ENCODE measurements at regions not wholly inside any gene's neighbourhood (a gene's known extent, or its start where the extent isn't known, plus 50 kb on each side); places are given as distances from the start of the nearest gene placed in this dataset.
"Not testable (repeated sequence)": the region's sequence is repeated elsewhere in the genome, so short reads cannot be mapped to it uniquely, and the experiment has no call there.

DNA sequence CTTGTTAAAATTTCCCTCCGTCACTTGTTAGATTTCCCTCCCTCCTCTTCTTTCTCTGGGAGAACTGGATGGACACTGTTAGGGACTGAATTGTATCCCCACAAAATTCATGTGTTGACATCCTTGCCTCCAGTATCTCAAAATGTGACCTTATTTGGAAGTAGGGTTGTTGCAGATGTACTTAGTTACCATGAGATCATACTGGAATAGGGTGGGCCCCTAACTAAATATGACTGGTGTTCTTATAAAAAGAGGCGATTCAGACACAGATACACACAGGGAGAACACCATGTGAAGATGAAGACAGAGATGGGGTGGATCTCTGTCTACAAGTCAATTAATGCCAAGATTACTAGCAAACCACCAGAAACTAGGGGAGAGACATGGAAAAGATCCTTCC lies 139.5 kb downstream of the ALDH8A1 start:
- WGBS, 5 donors: 85 to 94% (median 92%) methylated on average over 2 of the region's 2 CpGs
- intact Hi-C loops (cut with DNase I; ENCODE audit: low total_unique reads): no loop called here

DNA sequence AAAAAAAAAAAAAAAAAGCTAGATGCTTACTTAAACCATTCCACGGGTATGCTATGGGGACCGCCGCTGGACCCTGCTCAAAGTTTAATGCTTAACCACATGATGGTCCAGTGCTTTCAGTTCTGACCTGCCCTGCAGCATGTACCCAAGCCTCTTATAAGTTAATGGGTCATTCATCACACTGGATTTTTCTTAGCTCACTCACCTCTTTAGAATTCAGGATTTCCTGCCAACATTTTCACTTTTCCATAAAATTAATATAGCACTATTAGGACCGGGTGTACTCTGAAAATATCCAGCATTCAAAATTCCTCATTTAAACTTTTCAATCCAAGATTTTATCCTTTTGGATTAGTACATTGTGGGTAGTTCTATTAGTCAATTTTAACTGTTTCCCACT lies 140.8 kb downstream of the ALDH8A1 start:
- WGBS, 5 donors: 66 to 91% (median 85%) methylated on average over 4 of the region's 4 CpGs
- H3K4me3 ChIP-seq: no peak overlapping the region
- no peaks in the 10 kb centered on the region for H3K36me3 ChIP-seq
- H3K27ac ChIP-seq: no peak overlapping the region
- intact Hi-C loops (cut with DNase I; ENCODE audit: low total_unique reads): no loop called here
- no peaks in the 10 kb centered on the region for H3K9me3 ChIP-seq
- no peak for TF ChIP-seq POLR2A (IDR thresholded peaks at IDR 0.05)
- H3K4me1 ChIP-seq: no peaks in the 10 kb centered on the region
- DNase-seq: no peak
- no peaks in the 10 kb centered on the region for H3K27me3 ChIP-seq

More for the DNA sequence above, 139.5 kb downstream of the ALDH8A1 start:
- Histone ChIP-seq H3K27ac (no peak overlapping the region), H3K36me3 (no peaks in the 10 kb centered on the region), H3K4me1 (no peaks in the 10 kb centered on the region), H3K9me3 (no peaks in the 10 kb centered on the region), H3K4me3 (no peak overlapping the region), H3K27me3 (no peaks in the 10 kb centered on the region)
- TF ChIP-seq EP300 (IDR thresholded peaks at IDR 0.05): no peak
- no peak for TF ChIP-seq POLR2AphosphoS5 (IDR thresholded peaks at IDR 0.05)
- TF ChIP-seq, protein P1, sequence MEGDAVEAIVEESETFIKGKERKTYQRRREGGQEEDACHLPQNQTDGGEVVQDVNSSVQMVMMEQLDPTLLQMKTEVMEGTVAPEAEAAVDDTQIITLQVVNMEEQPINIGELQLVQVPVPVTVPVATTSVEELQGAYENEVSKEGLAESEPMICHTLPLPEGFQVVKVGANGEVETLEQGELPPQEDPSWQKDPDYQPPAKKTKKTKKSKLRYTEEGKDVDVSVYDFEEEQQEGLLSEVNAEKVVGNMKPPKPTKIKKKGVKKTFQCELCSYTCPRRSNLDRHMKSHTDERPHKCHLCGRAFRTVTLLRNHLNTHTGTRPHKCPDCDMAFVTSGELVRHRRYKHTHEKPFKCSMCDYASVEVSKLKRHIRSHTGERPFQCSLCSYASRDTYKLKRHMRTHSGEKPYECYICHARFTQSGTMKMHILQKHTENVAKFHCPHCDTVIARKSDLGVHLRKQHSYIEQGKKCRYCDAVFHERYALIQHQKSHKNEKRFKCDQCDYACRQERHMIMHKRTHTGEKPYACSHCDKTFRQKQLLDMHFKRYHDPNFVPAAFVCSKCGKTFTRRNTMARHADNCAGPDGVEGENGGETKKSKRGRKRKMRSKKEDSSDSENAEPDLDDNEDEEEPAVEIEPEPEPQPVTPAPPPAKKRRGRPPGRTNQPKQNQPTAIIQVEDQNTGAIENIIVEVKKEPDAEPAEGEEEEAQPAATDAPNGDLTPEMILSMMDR (IDR thresholded peaks at IDR 0.05): no peak
- TF ChIP-seq POLR2A (IDR thresholded peaks at IDR 0.05): no peak
- DNase-seq: no peak

DNA sequence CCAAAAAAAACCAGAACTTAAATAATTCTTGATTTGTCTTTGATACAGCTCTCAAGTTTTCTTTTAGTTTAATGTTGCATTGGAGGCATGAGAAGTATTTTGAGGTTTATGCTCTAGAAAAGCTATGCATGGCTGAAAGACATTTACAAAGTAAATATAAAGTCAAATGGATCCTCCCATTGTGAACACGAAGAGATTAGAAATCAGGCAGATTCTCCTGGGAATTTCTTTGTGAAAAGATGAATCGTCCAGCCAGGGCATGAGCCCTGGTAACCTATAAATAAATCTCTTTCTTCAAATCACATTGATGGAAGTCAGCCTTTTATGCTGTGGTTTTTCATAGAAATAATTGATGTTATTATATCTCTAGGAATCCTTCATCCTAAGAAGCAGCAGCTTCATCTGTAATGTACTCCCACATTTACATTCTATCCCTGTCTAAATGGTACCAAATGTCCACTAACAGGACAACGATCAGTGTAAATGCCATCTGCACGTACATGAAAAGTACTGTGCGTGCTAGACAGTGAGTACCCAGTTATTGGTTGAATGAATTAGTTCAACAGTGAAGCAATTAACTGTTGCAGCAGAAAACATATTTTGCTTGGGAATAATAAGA lies 143.6 kb downstream of the ALDH8A1 start:
- Histone ChIP-seq H3K4me3 (no peak overlapping the region), H3K9me3 (no peaks in the 10 kb centered on the region), H3K27me3 (no peaks in the 10 kb centered on the region), H3K36me3 (no peaks in the 10 kb centered on the region), H3K4me1 (peaks cover 0 to 3% (median 0%) of the 10 kb centered on the region in 4 donors), H3K27ac (no peak overlapping the region)
- intact Hi-C loops (cut with DNase I; ENCODE audit: low total_unique reads): no loop called here
- TF ChIP-seq POLR2A (IDR thresholded peaks at IDR 0.05) (no peak), EP300 (IDR thresholded peaks at IDR 0.05) (no peak), POLR2AphosphoS5 (IDR thresholded peaks at IDR 0.05) (no peak)
- TF ChIP-seq, protein P1 (IDR thresholded peaks at IDR 0.05): no peak
- WGBS, 5 donors: 77 to 85% (median 80%) methylated on average over 5 of the region's 5 CpGs
- DNase-seq: no peak

DNA sequence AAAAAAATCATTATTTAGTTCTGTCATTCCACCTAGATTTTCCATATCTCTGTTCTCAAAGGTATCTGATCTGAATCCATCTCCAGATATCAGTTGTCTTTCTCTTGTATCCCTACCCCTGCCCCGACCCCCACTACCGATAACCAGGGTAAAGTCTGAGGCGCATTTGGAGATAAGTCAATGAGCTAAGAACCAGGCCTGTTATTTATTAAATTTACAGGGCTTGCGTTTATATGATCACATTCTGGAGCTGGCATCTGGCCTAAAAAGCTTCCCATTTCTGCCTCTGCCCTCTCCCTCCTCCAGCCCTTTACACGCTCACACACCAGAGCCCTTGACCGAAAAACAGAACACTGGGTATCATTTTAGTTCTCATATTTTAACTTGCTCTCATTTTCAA lies 144.7 kb downstream of the ALDH8A1 start:
- H3K27ac ChIP-seq: no peak overlapping the region
- WGBS, 5 donors: 57 to 69% (median 61%) methylated on average over 6 of the region's 6 CpGs
- no peak for TF ChIP-seq EP300 (IDR thresholded peaks at IDR 0.05)
- no peak for TF ChIP-seq POLR2A (IDR thresholded peaks at IDR 0.05)
- TF ChIP-seq POLR2AphosphoS5 (IDR thresholded peaks at IDR 0.05): no peak
- TF ChIP-seq, protein P1 (IDR thresholded peaks at IDR 0.05): no peak
- DNase-seq: peak in 1 of 2 donors; percentile 75
- H3K27me3 ChIP-seq: no peaks in the 10 kb centered on the region
- intact Hi-C loops (cut with DNase I; ENCODE audit: low total_unique reads): no loop called here
- no peaks in the 10 kb centered on the region for H3K36me3 ChIP-seq
- no peak overlapping the region for H3K4me3 ChIP-seq
- H3K9me3 ChIP-seq: no peaks in the 10 kb centered on the region
- peaks cover 0 to 3% (median 0%) of the 10 kb centered on the region in 4 donors for H3K4me1 ChIP-seq

DNA sequence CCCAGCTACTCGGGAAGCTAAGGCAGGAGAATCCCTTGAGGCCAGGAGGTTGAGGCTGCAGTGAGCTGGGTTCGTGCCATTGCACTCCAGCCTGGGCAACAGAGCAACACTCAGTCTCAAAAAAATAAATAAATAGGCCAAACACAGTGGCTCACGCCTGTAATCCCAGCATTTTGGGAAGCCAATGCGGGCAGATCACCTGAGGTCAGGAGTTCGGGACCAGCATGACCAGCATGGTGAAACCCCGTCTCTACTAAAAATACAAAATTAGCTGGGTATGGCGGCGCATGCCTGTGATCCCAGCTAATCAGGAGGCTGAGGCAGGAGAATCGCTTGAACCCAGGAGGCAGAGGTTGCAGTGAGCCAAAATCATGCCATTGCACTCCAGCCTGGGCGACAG lies 145.6 kb downstream of the ALDH8A1 start:
- H3K4me1 ChIP-seq; H3K27me3 ChIP-seq; DNase-seq; H3K4me3 ChIP-seq; H3K36me3 ChIP-seq; H3K27ac ChIP-seq; intact Hi-C loops (cut with DNase I; ENCODE audit: low total_unique reads); H3K9me3 ChIP-seq: not testable (repeated sequence)
- WGBS, 5 donors: 91 to 96% (median 92%) methylated on average over 10 of the region's 10 CpGs
